HEK293T (cell line): ENCODE measurements at regions not wholly inside any gene's neighbourhood (a gene's known extent, or its start where the extent isn't known, plus 50 kb on each side); places are given as distances from the start of the nearest gene placed in this dataset.

Experiments
- CTCF ChIA-PET: fragments of 350-600 bp; formaldehyde crosslinking; extraction: SDS; loops from one replicate; lab custom pipeline; 2021; ENCODE audit warnings: antibody characterized with exemption, inconsistent platforms; lab: Yijun Ruan, JAX
- POLR2A ChIA-PET: fragments of 350-600 bp; formaldehyde crosslinking; extraction: SDS; loops from one replicate; lab custom pipeline; 2020; ENCODE audit warnings: antibody characterized with exemption, inconsistent platforms; lab: Yijun Ruan, JAX
- DNase-seq: peaks from one replicate; pipeline ENCODE4 v3.0.0; 2012; ENCODE audit warnings: mixed read lengths; ENCODE audit errors: extremely low spot score
- ARNT ChIP-seq: fragments of 450-650 bp; IDR thresholded peaks from 2 replicates; pipeline ENCODE4 v1.6.1; 2017; ENCODE audit warnings: mild to moderate bottlenecking
- BHLHE40 ChIP-seq: fragments of 450-650 bp; IDR thresholded peaks from 2 replicates; pipeline ENCODE4 v1.6.1; 2016; ENCODE audit warnings: mild to moderate bottlenecking, moderate library complexity, borderline replicate concordance
- CTBP1 ChIP-seq: fragments of 450-650 bp; IDR thresholded peaks from 2 replicates; pipeline ENCODE4 v1.6.1; 2016; ENCODE audit warnings: borderline replicate concordance
- ELF4 ChIP-seq: fragments of 450-650 bp; IDR thresholded peaks from 2 replicates; pipeline ENCODE4 v1.6.1; 2017; ENCODE audit warnings: antibody characterized with exemption
- FOXA1 ChIP-seq: fragments of 450-650 bp; IDR thresholded peaks from 2 replicates; pipeline ENCODE4 v1.6.1; 2016; ENCODE audit warnings: mild to moderate bottlenecking
- FOXK2 ChIP-seq: fragments of 450-650 bp; IDR thresholded peaks from 2 replicates; pipeline ENCODE4 v1.6.1; 2016; ENCODE audit warnings: mild to moderate bottlenecking
- FOXM1 ChIP-seq: fragments of 450-650 bp; IDR thresholded peaks from 2 replicates; pipeline ENCODE4 v1.6.1; 2017; ENCODE audit warnings: mild to moderate bottlenecking, borderline replicate concordance
- HDGF ChIP-seq: fragments of 450-650 bp; IDR thresholded peaks from 2 replicates; pipeline ENCODE4 v1.6.1; 2017; ENCODE audit warnings: antibody characterized with exemption, borderline replicate concordance
- L3MBTL2 ChIP-seq: fragments of 450-650 bp; conservative IDR thresholded peaks from 2 replicates; pipeline ENCODE4 v1.6.1; 2016; ENCODE audit warnings: mild to moderate bottlenecking
- LEF1 ChIP-seq: fragments of 450-650 bp; IDR thresholded peaks from 2 replicates; pipeline ENCODE4 v1.6.1; 2017; ENCODE audit warnings: mild to moderate bottlenecking, borderline replicate concordance
- NFRKB ChIP-seq: fragments of 450-650 bp; IDR thresholded peaks from 2 replicates; pipeline ENCODE4 v1.6.1; 2016; ENCODE audit warnings: mild to moderate bottlenecking, moderate library complexity
- SP1 ChIP-seq: fragments of 450-650 bp; IDR thresholded peaks from 2 replicates; pipeline ENCODE4 v1.6.1; 2017
- SUZ12 ChIP-seq: fragments of 450-650 bp; IDR thresholded peaks from 2 replicates; pipeline ENCODE4 v1.6.1; 2016; ENCODE audit warnings: mild to moderate bottlenecking
- TARDBP ChIP-seq: fragments of 450-650 bp; IDR thresholded peaks from 2 replicates; pipeline ENCODE4 v1.6.1; 2016
- ZNF384 ChIP-seq: fragments of 450-650 bp; IDR thresholded peaks from 2 replicates; pipeline ENCODE4 v1.6.1; 2016
- TF ChIP-seq, protein P1 (sequence below): fragments of 450-650 bp; IDR thresholded peaks from 2 replicates; pipeline ENCODE4 v1.6.1; 2016

DNA sequence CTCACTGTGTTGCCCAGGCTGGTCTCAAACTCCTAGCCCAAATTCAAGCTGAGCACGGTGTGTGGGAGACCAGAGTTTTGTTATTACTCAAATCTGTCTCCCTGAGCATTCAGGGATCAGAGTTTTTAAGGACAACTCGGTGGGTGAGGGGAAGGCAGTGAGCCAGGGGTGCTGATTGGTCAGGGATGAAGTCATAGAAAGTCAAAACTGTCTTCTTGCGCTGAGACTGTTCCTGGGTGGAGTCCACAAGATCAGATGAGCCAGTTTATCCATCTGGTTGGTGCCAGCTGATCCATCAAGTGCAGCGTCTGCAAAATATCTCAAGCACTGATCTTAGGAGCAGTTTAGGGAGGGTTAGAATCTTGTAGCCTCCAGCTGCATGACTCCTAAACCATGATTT lies 346.3 kb downstream of the TMEM114 start:
- ChIA-PET CTCF (no interaction called here), POLR2A (no interaction called here)
- no peak for TF ChIP-seq SUZ12
- TF ChIP-seq CTBP1, result no peak
- no peak for TF ChIP-seq FOXA1
- TF ChIP-seq FOXM1, result no peak
- no peak for TF ChIP-seq L3MBTL2
- TF ChIP-seq LEF1, result no peak
- TF ChIP-seq ZNF384, result no peak
- no peak for TF ChIP-seq ARNT
- TF ChIP-seq FOXK2, result no peak
- no peak for TF ChIP-seq TARDBP
- TF ChIP-seq NFRKB, result no peak
- TF ChIP-seq HDGF, result no peak
- DNase-seq, result no peak

DNA sequence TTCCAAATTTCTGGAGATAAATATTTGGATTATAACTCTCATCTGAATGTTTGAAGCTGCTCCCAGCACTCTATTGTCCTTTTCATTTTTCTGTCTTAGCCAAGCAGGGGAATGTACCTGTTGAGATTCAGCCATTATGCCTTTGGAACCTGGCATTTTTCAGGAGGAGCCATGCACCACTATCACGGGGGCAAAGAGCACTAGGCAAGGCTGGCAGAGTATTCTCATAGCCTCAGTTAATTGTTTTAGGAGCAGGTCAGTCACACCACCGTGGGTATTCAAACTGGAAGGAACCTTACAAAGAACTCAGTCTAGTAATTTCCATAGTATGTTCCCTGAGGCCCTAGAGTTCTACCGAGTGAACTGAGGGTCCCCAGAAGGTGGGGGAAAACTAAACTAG lies 348.9 kb downstream of the TMEM114 start:
- no peak for DNase-seq
- TF ChIP-seq ARNT (no peak), FOXK2 (no peak), BHLHE40 (no peak), L3MBTL2 (no peak), TARDBP (no peak), NFRKB (no peak)
- POLR2A ChIA-PET, result no interaction called here
- CTCF ChIA-PET, result no interaction called here

DNA sequence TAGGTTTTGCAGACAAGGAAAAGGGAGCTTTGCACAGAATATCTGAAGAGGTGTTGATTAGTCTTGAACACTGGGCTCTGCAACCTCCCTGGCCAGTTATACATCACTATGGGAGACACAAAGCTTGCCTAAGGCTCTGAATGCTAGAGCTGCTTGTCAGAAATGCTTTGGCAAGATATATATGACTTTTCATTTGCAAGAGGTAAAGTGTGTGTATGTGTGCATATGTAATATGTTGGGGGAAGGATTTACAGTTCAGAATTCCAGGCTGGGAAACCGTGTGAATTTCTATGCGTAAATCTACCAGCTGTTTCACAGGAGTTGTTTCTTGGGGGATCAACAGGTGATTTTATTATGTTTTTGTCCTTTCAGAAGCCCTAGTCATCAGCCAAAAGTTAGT lies 350.9 kb downstream of the TMEM114 start:
- TF ChIP-seq SP1 (no peak), ZNF384 (no peak), FOXK2 (no peak), FOXM1 (no peak), CTBP1 (no peak), LEF1 (no peak), L3MBTL2 (no peak), NFRKB (no peak), ARNT (no peak), SUZ12 (no peak), TARDBP (no peak), BHLHE40 (no peak), ELF4 (no peak), HDGF (no peak), FOXA1 (no peak)
- TF ChIP-seq, protein P1, sequence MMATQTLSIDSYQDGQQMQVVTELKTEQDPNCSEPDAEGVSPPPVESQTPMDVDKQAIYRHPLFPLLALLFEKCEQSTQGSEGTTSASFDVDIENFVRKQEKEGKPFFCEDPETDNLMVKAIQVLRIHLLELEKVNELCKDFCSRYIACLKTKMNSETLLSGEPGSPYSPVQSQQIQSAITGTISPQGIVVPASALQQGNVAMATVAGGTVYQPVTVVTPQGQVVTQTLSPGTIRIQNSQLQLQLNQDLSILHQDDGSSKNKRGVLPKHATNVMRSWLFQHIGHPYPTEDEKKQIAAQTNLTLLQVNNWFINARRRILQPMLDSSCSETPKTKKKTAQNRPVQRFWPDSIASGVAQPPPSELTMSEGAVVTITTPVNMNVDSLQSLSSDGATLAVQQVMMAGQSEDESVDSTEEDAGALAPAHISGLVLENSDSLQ, result no peak
- DNase-seq, result no peak
- ChIA-PET POLR2A (no interaction called here), CTCF (no interaction called here)

DNA sequence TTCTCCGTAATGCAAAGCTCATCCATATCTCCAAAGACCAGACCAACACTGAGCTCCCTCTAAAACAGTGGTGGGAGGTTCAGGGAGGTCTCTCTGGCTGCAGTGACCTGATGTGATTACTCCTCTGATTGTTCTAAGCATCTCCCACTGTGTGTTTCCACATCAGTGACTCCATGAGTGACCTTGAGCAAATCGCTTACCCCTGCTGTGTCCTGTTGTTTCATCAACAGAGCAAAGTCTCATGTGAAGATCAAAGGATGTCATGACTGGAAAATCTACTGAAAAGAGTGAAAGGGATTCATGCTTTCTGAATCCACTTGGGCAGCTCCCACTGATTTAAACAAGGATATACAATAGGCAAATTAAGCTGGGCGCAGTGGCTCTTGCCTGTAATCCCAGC lies 352.9 kb downstream of the TMEM114 start:
- TF ChIP-seq ZNF384 (no peak), L3MBTL2 (no peak), LEF1 (no peak), SUZ12 (no peak), FOXM1 (no peak), NFRKB (no peak), TARDBP (no peak), FOXA1 (no peak), HDGF (no peak), CTBP1 (no peak), ELF4 (no peak), FOXK2 (no peak), BHLHE40 (no peak), ARNT (no peak), SP1 (no peak)
- TF ChIP-seq, protein P1, result no peak
- ChIA-PET POLR2A (no interaction called here), CTCF (no interaction called here)
- no peak for DNase-seq

DNA sequence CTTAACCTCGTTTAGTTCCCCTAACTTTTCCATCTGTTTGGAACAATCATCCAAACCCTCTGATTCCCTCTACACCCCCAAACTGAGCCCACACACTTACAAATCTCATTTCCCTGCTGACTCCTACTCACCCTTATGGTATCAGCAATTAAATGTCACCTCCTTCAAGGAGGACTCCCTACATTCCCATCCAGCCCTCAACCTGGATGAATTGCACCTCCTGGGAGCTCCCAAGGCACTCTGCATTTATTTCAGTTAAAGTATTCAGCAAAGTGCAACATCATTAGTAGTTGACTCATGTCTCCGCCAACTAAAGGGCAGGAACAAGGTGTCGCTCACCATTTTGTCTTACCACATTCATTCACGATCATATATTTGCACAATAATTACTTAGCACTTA lies 353.5 kb downstream of the TMEM114 start:
- CTCF ChIA-PET, result no interaction called here
- TF ChIP-seq LEF1 (no peak), FOXK2 (no peak), FOXM1 (no peak), CTBP1 (no peak), BHLHE40 (no peak), FOXA1 (no peak), TARDBP (no peak), SUZ12 (no peak), NFRKB (no peak), ELF4 (no peak), ZNF384 (no peak), HDGF (no peak), ARNT (no peak), L3MBTL2 (no peak)
- TF ChIP-seq, protein P1, result no peak
- POLR2A ChIA-PET, result no interaction called here
- no peak for DNase-seq

DNA sequence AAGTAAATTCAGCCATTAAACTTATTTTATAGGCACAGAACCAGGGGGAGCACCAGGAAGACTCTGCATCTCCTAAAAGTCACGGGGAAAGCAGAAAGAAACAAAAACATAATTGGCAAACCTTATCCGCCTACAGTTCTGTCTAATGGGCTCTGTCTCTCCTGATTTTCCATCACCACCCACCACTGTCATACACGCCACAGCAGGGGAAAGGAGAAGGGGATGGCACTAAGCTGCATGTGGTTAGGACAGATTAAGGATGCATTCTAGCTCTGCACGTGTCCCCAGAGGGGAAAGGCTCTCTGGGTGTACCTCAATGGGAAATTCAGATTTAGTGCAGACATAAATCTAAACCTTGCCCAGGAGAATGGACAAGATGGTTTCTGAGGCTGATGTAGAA lies 359.8 kb downstream of the TMEM114 start:
- POLR2A ChIA-PET, result no interaction called here
- TF ChIP-seq FOXM1 (no peak), HDGF (no peak), NFRKB (no peak), ZNF384 (no peak), LEF1 (no peak), ARNT (no peak), BHLHE40 (no peak), ELF4 (no peak), FOXA1 (no peak), TARDBP (no peak)
- TF ChIP-seq, protein P1, result no peak
- CTCF ChIA-PET, result no interaction called here

More for the DNA sequence above, 359.8 kb downstream of the TMEM114 start:
- DNase-seq, result no peak
